ENCODE measurements at regions not wholly inside any gene's neighbourhood (a gene's known extent, or its start where the extent isn't known, plus 50 kb on each side); places are given as distances from the start of the nearest gene placed in this dataset.

- Histone ChIP-seq H2BK120ac (ENCODE audit: low read depth, low read length) (no peak overlapping the region), H3K27me3 (ENCODE audit: insufficient read depth, low read length, poor library complexity) (no peaks in the 10 kb centered on the region), H3K27ac (ENCODE audit: low read depth, low read length) (no peak overlapping the region), H4K5ac (ENCODE audit: low read length) (no peak overlapping the region), H3K4me3 (ENCODE audit: low read length) (no peak overlapping the region), H3K4me2 (ENCODE audit: low read length) (no peak overlapping the region), H3K18ac (ENCODE audit: low read length) (no peak overlapping the region), H2AK5ac (ENCODE audit: low read length) (no peak overlapping the region), H3K4me1 (ENCODE audit: control insufficient read depth, low read depth, low read length) (no peaks in the 10 kb centered on the region), H2BK15ac (replicated peaks; ENCODE audit: low read depth) (no peak overlapping the region), H3K56ac (ENCODE audit: low read length) (no peak overlapping the region), H3K36me3 (ENCODE audit: control insufficient read depth, insufficient read depth, low read length) (no peaks in the 10 kb centered on the region), H3K79me2 (ENCODE audit: control insufficient read depth, insufficient read depth, low read length) (no peaks in the 10 kb centered on the region), H4K8ac (ENCODE audit: low read depth, low read length) (no peak overlapping the region), H3K9ac (ENCODE audit: low read length) (no peak overlapping the region), H3K4ac (ENCODE audit: low read depth, low read length) (no peak overlapping the region), H3K79me1 (ENCODE audit: low read length) (no peaks in the 10 kb centered on the region), H2BK5ac (ENCODE audit: low read length) (no peak overlapping the region), H3K23ac (ENCODE audit: low read length) (no peak overlapping the region)
- WGBS (ENCODE audit: extremely low coverage, insufficient coverage, low lambda C conversion rate), result no CpG with 5 or more reads among the region's 6 CpGs
- DNase-seq, result no peak
These were observed 269.1 kb downstream of the EMP1 start for GRCh38 chr12:13465635-13466034.

- Histone ChIP-seq H3K4ac (ENCODE audit: low read depth, low read length) (no peak overlapping the region), H3K56ac (ENCODE audit: low read length) (no peak overlapping the region), H3K4me1 (ENCODE audit: control insufficient read depth, low read depth, low read length) (no peaks in the 10 kb centered on the region), H3K27ac (ENCODE audit: low read depth, low read length) (no peak overlapping the region), H3K23ac (ENCODE audit: low read length) (no peak overlapping the region), H2BK120ac (ENCODE audit: low read depth, low read length) (no peak overlapping the region), H4K8ac (ENCODE audit: low read depth, low read length) (no peak overlapping the region), H2BK5ac (ENCODE audit: low read length) (no peak overlapping the region), H3K79me1 (ENCODE audit: low read length) (no peaks in the 10 kb centered on the region), H3K4me3 (ENCODE audit: low read length) (no peak overlapping the region), H3K27me3 (ENCODE audit: insufficient read depth, low read length, poor library complexity) (no peaks in the 10 kb centered on the region), H3K36me3 (ENCODE audit: control insufficient read depth, insufficient read depth, low read length) (no peaks in the 10 kb centered on the region), H2AK5ac (ENCODE audit: low read length) (no peak overlapping the region), H3K9ac (ENCODE audit: low read length) (no peak overlapping the region), H3K79me2 (ENCODE audit: control insufficient read depth, insufficient read depth, low read length) (no peaks in the 10 kb centered on the region), H2BK15ac (replicated peaks; ENCODE audit: low read depth) (no peak overlapping the region), H3K4me2 (ENCODE audit: low read length) (no peak overlapping the region), H3K18ac (ENCODE audit: low read length) (no peak overlapping the region), H4K5ac (ENCODE audit: low read length) (no peak overlapping the region)
- no CpG with 5 or more reads among the region's 2 CpGs for WGBS (ENCODE audit: extremely low coverage, insufficient coverage, low lambda C conversion rate)
- no peak for DNase-seq
These were observed 266.7 kb downstream of the EMP1 start for GRCh38 chr12:13463189-13463588.

GRCh38 chr12:13462450-13462849 lies 265.9 kb downstream of the EMP1 start:
- no peak overlapping the region for H3K9ac ChIP-seq (ENCODE audit: low read length)
- no CpG with 5 or more reads among the region's 3 CpGs for WGBS (ENCODE audit: extremely low coverage, insufficient coverage, low lambda C conversion rate)

GRCh38 chr12:13455778-13456144 lies 259.2 kb downstream of the EMP1 start:
- H3K79me1 ChIP-seq (ENCODE audit: low read length), result no peaks in the 10 kb centered on the region
- H3K36me3 ChIP-seq (ENCODE audit: control insufficient read depth, insufficient read depth, low read length), result no peaks in the 10 kb centered on the region
- H3K4me2 ChIP-seq (ENCODE audit: low read length), result no peak overlapping the region
- no peak overlapping the region for H2BK5ac ChIP-seq (ENCODE audit: low read length)
- no peak overlapping the region for H2AK5ac ChIP-seq (ENCODE audit: low read length)
- no peaks in the 10 kb centered on the region for H3K27me3 ChIP-seq (ENCODE audit: insufficient read depth, low read length, poor library complexity)
- H3K4me3 ChIP-seq (ENCODE audit: low read length), result no peak overlapping the region
- no peak for DNase-seq
- H4K5ac ChIP-seq (ENCODE audit: low read length), result no peak overlapping the region
- no peak overlapping the region for H4K8ac ChIP-seq (ENCODE audit: low read depth, low read length)
- no CpG with 5 or more reads among the region's 5 CpGs for WGBS (ENCODE audit: extremely low coverage, insufficient coverage, low lambda C conversion rate)
- no peak overlapping the region for H2BK15ac ChIP-seq (replicated peaks; ENCODE audit: low read depth)
- no peaks in the 10 kb centered on the region for H3K4me1 ChIP-seq (ENCODE audit: control insufficient read depth, low read depth, low read length)
- H2BK120ac ChIP-seq (ENCODE audit: low read depth, low read length), result no peak overlapping the region
- no peak overlapping the region for H3K56ac ChIP-seq (ENCODE audit: low read length)
- H3K79me2 ChIP-seq (ENCODE audit: control insufficient read depth, insufficient read depth, low read length), result no peaks in the 10 kb centered on the region
- H3K27ac ChIP-seq (ENCODE audit: low read depth, low read length), result no peak overlapping the region
- no peak overlapping the region for H3K23ac ChIP-seq (ENCODE audit: low read length)
- no peak overlapping the region for H3K18ac ChIP-seq (ENCODE audit: low read length)
- no peak overlapping the region for H3K9ac ChIP-seq (ENCODE audit: low read length)
- no peak overlapping the region for H3K4ac ChIP-seq (ENCODE audit: low read depth, low read length)

More at GRCh38 chr12:13462450-13462849, 265.9 kb downstream of the EMP1 start:
- Histone ChIP-seq H3K27ac (ENCODE audit: low read depth, low read length) (no peak overlapping the region), H3K79me1 (ENCODE audit: low read length) (no peaks in the 10 kb centered on the region), H3K18ac (ENCODE audit: low read length) (no peak overlapping the region), H2BK15ac (replicated peaks; ENCODE audit: low read depth) (no peak overlapping the region), H3K4ac (ENCODE audit: low read depth, low read length) (no peak overlapping the region), H3K4me2 (ENCODE audit: low read length) (no peak overlapping the region), H4K5ac (ENCODE audit: low read length) (no peak overlapping the region), H3K23ac (ENCODE audit: low read length) (no peak overlapping the region), H3K36me3 (ENCODE audit: control insufficient read depth, insufficient read depth, low read length) (no peaks in the 10 kb centered on the region), H3K4me3 (ENCODE audit: low read length) (no peak overlapping the region), H3K27me3 (ENCODE audit: insufficient read depth, low read length, poor library complexity) (no peaks in the 10 kb centered on the region), H3K56ac (ENCODE audit: low read length) (no peak overlapping the region), H2BK120ac (ENCODE audit: low read depth, low read length) (no peak overlapping the region), H2AK5ac (ENCODE audit: low read length) (no peak overlapping the region), H3K79me2 (ENCODE audit: control insufficient read depth, insufficient read depth, low read length) (no peaks in the 10 kb centered on the region), H2BK5ac (ENCODE audit: low read length) (no peak overlapping the region), H4K8ac (ENCODE audit: low read depth, low read length) (no peak overlapping the region), H3K4me1 (ENCODE audit: control insufficient read depth, low read depth, low read length) (no peaks in the 10 kb centered on the region)
- no peak for DNase-seq

GRCh38 chr12:13454991-13455777 lies 258.7 kb downstream of the EMP1 start:
- no CpG with 5 or more reads among the region's 3 CpGs for WGBS (ENCODE audit: extremely low coverage, insufficient coverage, low lambda C conversion rate)
- Histone ChIP-seq H3K36me3 (ENCODE audit: control insufficient read depth, insufficient read depth, low read length) (no peaks in the 10 kb centered on the region), H3K4me1 (ENCODE audit: control insufficient read depth, low read depth, low read length) (no peaks in the 10 kb centered on the region), H3K79me2 (ENCODE audit: control insufficient read depth, insufficient read depth, low read length) (no peaks in the 10 kb centered on the region), H3K4me3 (ENCODE audit: low read length) (no peak overlapping the region), H3K27ac (ENCODE audit: low read depth, low read length) (no peak overlapping the region), H3K18ac (ENCODE audit: low read length) (no peak overlapping the region), H2BK5ac (ENCODE audit: low read length) (no peak overlapping the region), H2BK120ac (ENCODE audit: low read depth, low read length) (no peak overlapping the region), H2BK15ac (replicated peaks; ENCODE audit: low read depth) (no peak overlapping the region), H2AK5ac (ENCODE audit: low read length) (no peak overlapping the region), H4K8ac (ENCODE audit: low read depth, low read length) (no peak overlapping the region), H3K79me1 (ENCODE audit: low read length) (no peaks in the 10 kb centered on the region), H3K23ac (ENCODE audit: low read length) (no peak overlapping the region), H3K56ac (ENCODE audit: low read length) (no peak overlapping the region), H4K5ac (ENCODE audit: low read length) (no peak overlapping the region), H3K4me2 (ENCODE audit: low read length) (no peak overlapping the region), H3K4ac (ENCODE audit: low read depth, low read length) (no peak overlapping the region), H3K27me3 (ENCODE audit: insufficient read depth, low read length, poor library complexity) (no peaks in the 10 kb centered on the region), H3K9ac (ENCODE audit: low read length) (no peak overlapping the region)
- no peak for DNase-seq
